ENCODE measurements at regions not wholly inside any gene's neighbourhood (a gene's known extent, or its start where the extent isn't known, plus 50 kb on each side); places are given as distances from the start of the nearest gene placed in this dataset.

GRCh38 chr14:34040766-34041165 lies 89.9 kb upstream of the EGLN3 start:
- no peaks in the 10 kb centered on the region for H3K36me3 ChIP-seq
- intact Hi-C loops (cut with DNase I): no loop called here
- no peak for ATAC-seq

GRCh38 chr14:34039428-34040047 lies 88.7 kb upstream of the EGLN3 start:
- Histone ChIP-seq H3K4me1 (no peaks in the 10 kb centered on the region), H3K9me3 (no peaks in the 10 kb centered on the region), H3K27me3 (no peaks in the 10 kb centered on the region), H3K4me3 (no peak overlapping the region), H3K36me3 (no peaks in the 10 kb centered on the region), H3K27ac (no peak overlapping the region)
- intact Hi-C loops (cut with DNase I): no loop called here
- peak in 1 of 4 donors; percentile 7 for ATAC-seq
- no peak for DNase-seq
- TF ChIP-seq POLR2A (IDR thresholded peaks at IDR 0.05): no peak
- TF ChIP-seq CTCF (IDR thresholded peaks at IDR 0.05): no peak
- 54% methylated on average over 3 of the region's 3 CpGs for WGBS (ENCODE audit: insufficient coverage, low coverage, low lambda C conversion rate, missing lambda C conversion rate)

More at GRCh38 chr14:34040766-34041165, 89.9 kb upstream of the EGLN3 start:
- H3K4me3 ChIP-seq: no peak overlapping the region
- H3K27me3 ChIP-seq: no peaks in the 10 kb centered on the region
- no peak overlapping the region for H3K27ac ChIP-seq
- TF ChIP-seq CTCF (IDR thresholded peaks at IDR 0.05) (no peak), POLR2A (IDR thresholded peaks at IDR 0.05) (no peak)
- no peak for DNase-seq
- H3K4me1 ChIP-seq: no peaks in the 10 kb centered on the region
- no peaks in the 10 kb centered on the region for H3K9me3 ChIP-seq

- no peaks in the 10 kb centered on the region for H3K36me3 ChIP-seq
- no peaks in the 10 kb centered on the region for H3K27me3 ChIP-seq
- DNase-seq (no peak), ATAC-seq (peak in 1 of 4 donors; percentile 43)
- intact Hi-C loops (cut with DNase I): no loop called here
- 54% methylated on average over 5 of the region's 6 CpGs for WGBS (ENCODE audit: insufficient coverage, low coverage, low lambda C conversion rate, missing lambda C conversion rate)
- no peak for TF ChIP-seq CTCF (IDR thresholded peaks at IDR 0.05)
- TF ChIP-seq POLR2A (IDR thresholded peaks at IDR 0.05): no peak
- H3K9me3 ChIP-seq: no peaks in the 10 kb centered on the region
- H3K27ac ChIP-seq: no peak overlapping the region
- no peaks in the 10 kb centered on the region for H3K4me1 ChIP-seq
- H3K4me3 ChIP-seq: no peak overlapping the region
These were observed 87.6 kb upstream of the EGLN3 start for GRCh38 chr14:34038358-34039057.

GRCh38 chr14:34036319-34036766 lies 85.5 kb upstream of the EGLN3 start:
- peak in 1 of 4 donors; percentile 38 for ATAC-seq
- Histone ChIP-seq H3K27me3 (no peaks in the 10 kb centered on the region), H3K4me3 (no peak overlapping the region), H3K27ac (peak overlapping the region in 1 of 3 donors; percentile 72), H3K9me3 (no peaks in the 10 kb centered on the region), H3K36me3 (no peaks in the 10 kb centered on the region), H3K4me1 (no peaks in the 10 kb centered on the region)
- no peak for TF ChIP-seq CTCF (IDR thresholded peaks at IDR 0.05)
- no peak for TF ChIP-seq POLR2A (IDR thresholded peaks at IDR 0.05)
- 71% methylated on average over 2 of the region's 2 CpGs for WGBS (ENCODE audit: insufficient coverage, low coverage, low lambda C conversion rate, missing lambda C conversion rate)
- no peak for DNase-seq
- intact Hi-C loops (cut with DNase I): no loop called here

Data from right lobe of liver (tissue), 6 donors.